ENCODE measurements at regions not wholly inside any gene's neighbourhood (a gene's known extent, or its start where the extent isn't known, plus 50 kb on each side); places are given as distances from the start of the nearest gene placed in this dataset.

- TF ChIP-seq USF2 (CRISPR knock-in tag; IDR thresholded peaks at IDR 0.05) (no peak), NFYB (CRISPR knock-in tag; conservative IDR thresholded peaks at IDR 0.05; ENCODE audit: low read depth) (no peak), MAX (CRISPR knock-in tag; IDR thresholded peaks at IDR 0.05) (no peak)
Measured at GRCh38 chr12:127414636-127415035, 852.3 kb upstream of the TMEM132C start (continued).

- POLR2A ChIA-PET = no interaction called here
- H3K9me3 Mint-ChIP-seq = peaks cover 86% of the 10 kb centered on the region
- ATAC-seq = no peak
Measured at GRCh38 chr12:127416796-127417195, 850.2 kb upstream of the TMEM132C start.

More at GRCh38 chr12:127416796-127417195, 850.2 kb upstream of the TMEM132C start:
- H3K4me3 Mint-ChIP-seq = no peak overlapping the region
- peaks cover 11% of the 10 kb centered on the region for H3K4me1 Mint-ChIP-seq
- CTCF ChIA-PET = interaction anchor here (1.3 kb wide), 1 partner anchor 261 kb away, joined by 4 read pairs; no protein-coding TSS in a partner anchor
- H3K36me3 Mint-ChIP-seq = peaks cover 61% of the 10 kb centered on the region
- DNase-seq (ENCODE audit: low spot score) = no peak
- no peak for TF ChIP-seq TCF7 (CRISPR knock-in tag; IDR thresholded peaks at IDR 0.05; ENCODE audit: low read depth)
- TF ChIP-seq GTF2I (CRISPR knock-in tag; conservative IDR thresholded peaks at IDR 0.05) = no peak
- TF ChIP-seq KAT7 (CRISPR knock-in tag; IDR thresholded peaks at IDR 0.05; ENCODE audit: borderline replicate concordance) = no peak
- TF ChIP-seq E2F1 (CRISPR knock-in tag; IDR thresholded peaks at IDR 0.05) = no peak
- no peak for TF ChIP-seq ETV6 (CRISPR knock-in tag; IDR thresholded peaks at IDR 0.05)
- TF ChIP-seq CREB1 (CRISPR knock-in tag; IDR thresholded peaks at IDR 0.05) = no peak
- no peak for TF ChIP-seq OVOL2 (CRISPR knock-in tag; IDR thresholded peaks at IDR 0.05; ENCODE audit: borderline replicate concordance)
- TF ChIP-seq SOX15 (CRISPR knock-in tag; IDR thresholded peaks at IDR 0.05) = no peak
- no peak for TF ChIP-seq ZNF121 (CRISPR knock-in tag; IDR thresholded peaks at IDR 0.05)
- TF ChIP-seq ATF6 (CRISPR knock-in tag; IDR thresholded peaks at IDR 0.05) = no peak
- TF ChIP-seq AFF4 (CRISPR knock-in tag; IDR thresholded peaks at IDR 0.05; ENCODE audit: borderline replicate concordance) = no peak
- no peak overlapping the region for H3K27ac Mint-ChIP-seq
- H3K27me3 Mint-ChIP-seq (ENCODE audit: low read depth) = peaks cover 6% of the 10 kb centered on the region
